Neural progenitor cell (in vitro differentiated cells): ENCODE measurements at regions not wholly inside any gene's neighbourhood (a gene's known extent, or its start where the extent isn't known, plus 50 kb on each side); places are given as distances from the start of the nearest gene placed in this dataset.

Experiments used
- CTCF ChIP-seq: fragments of 200-600 bp; sonication (generic); IDR thresholded peaks from 2 replicates; pipeline ENCODE4 v1.5.1; 2017; ENCODE audit warnings: antibody characterized with exemption, mild to moderate bottlenecking
- EZH2phosphoT487 ChIP-seq: fragments of 200-600 bp; sonication (generic); IDR thresholded peaks from 2 replicates; pipeline ENCODE4 v1.6.1; 2017; ENCODE audit warnings: antibody characterized with exemption

- TF ChIP-seq CTCF, result no peak
- TF ChIP-seq EZH2phosphoT487, result no peak
These were observed 87.4 kb upstream of the IQSEC1 start for GRCh38 chr3:13160619-13161018.
